ENCODE measurements at regions not wholly inside any gene's neighbourhood (a gene's known extent, or its start where the extent isn't known, plus 50 kb on each side); places are given as distances from the start of the nearest gene placed in this dataset.
"Not testable (repeated sequence)": the region's sequence is repeated elsewhere in the genome, so short reads cannot be mapped to it uniquely, and the experiment has no call there.

DNA sequence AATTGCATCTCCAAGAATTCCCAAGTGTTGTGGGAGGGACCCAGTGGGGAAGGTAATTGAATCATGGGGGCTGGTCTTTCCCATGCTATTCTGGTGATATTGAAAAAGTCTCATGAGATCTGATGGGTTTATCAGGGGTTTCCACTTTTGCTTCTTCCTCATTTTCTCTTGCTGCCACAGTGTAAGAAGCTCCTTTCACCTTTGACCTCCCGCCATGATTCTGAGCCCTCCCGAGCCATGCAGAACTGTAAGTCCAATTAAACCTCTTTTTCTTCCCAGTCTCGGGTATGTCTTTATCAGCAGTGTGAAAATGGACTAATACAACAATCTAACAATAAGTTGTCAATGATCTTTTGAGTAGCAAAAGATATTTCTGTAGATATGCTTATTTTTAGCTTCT lies 338.1 kb upstream of the GALNTL6 start:
- not testable (repeated sequence) for TF ChIP-seq NFATC4 (CRISPR knock-in tag; IDR thresholded peaks at IDR 0.05); CBFB (CRISPR knock-in tag; IDR thresholded peaks at IDR 0.05; ENCODE audit: low read depth); SOX15 (CRISPR knock-in tag; IDR thresholded peaks at IDR 0.05); ZNF263 (CRISPR knock-in tag; IDR thresholded peaks at IDR 0.05; ENCODE audit: low read depth); ZNF317 (CRISPR knock-in tag; IDR thresholded peaks at IDR 0.05; ENCODE audit: borderline replicate concordance, low read depth); NFYB (CRISPR knock-in tag; conservative IDR thresholded peaks at IDR 0.05; ENCODE audit: low read depth); JUN (CRISPR knock-in tag; IDR thresholded peaks at IDR 0.05)
- TF ChIP-seq, protein P1, sequence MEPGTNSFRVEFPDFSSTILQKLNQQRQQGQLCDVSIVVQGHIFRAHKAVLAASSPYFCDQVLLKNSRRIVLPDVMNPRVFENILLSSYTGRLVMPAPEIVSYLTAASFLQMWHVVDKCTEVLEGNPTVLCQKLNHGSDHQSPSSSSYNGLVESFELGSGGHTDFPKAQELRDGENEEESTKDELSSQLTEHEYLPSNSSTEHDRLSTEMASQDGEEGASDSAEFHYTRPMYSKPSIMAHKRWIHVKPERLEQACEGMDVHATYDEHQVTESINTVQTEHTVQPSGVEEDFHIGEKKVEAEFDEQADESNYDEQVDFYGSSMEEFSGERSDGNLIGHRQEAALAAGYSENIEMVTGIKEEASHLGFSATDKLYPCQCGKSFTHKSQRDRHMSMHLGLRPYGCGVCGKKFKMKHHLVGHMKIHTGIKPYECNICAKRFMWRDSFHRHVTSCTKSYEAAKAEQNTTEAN (CRISPR knock-in tag; IDR thresholded peaks at IDR 0.05) = not testable (repeated sequence)
- TF ChIP-seq, protein P2, sequence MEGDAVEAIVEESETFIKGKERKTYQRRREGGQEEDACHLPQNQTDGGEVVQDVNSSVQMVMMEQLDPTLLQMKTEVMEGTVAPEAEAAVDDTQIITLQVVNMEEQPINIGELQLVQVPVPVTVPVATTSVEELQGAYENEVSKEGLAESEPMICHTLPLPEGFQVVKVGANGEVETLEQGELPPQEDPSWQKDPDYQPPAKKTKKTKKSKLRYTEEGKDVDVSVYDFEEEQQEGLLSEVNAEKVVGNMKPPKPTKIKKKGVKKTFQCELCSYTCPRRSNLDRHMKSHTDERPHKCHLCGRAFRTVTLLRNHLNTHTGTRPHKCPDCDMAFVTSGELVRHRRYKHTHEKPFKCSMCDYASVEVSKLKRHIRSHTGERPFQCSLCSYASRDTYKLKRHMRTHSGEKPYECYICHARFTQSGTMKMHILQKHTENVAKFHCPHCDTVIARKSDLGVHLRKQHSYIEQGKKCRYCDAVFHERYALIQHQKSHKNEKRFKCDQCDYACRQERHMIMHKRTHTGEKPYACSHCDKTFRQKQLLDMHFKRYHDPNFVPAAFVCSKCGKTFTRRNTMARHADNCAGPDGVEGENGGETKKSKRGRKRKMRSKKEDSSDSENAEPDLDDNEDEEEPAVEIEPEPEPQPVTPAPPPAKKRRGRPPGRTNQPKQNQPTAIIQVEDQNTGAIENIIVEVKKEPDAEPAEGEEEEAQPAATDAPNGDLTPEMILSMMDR (IDR thresholded peaks at IDR 0.05) = not testable (repeated sequence)
- TF ChIP-seq, protein P3, sequence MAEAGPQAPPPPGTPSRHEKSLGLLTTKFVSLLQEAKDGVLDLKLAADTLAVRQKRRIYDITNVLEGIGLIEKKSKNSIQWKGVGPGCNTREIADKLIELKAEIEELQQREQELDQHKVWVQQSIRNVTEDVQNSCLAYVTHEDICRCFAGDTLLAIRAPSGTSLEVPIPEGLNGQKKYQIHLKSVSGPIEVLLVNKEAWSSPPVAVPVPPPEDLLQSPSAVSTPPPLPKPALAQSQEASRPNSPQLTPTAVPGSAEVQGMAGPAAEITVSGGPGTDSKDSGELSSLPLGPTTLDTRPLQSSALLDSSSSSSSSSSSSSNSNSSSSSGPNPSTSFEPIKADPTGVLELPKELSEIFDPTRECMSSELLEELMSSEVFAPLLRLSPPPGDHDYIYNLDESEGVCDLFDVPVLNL (CRISPR knock-in tag; IDR thresholded peaks at IDR 0.05; ENCODE audit: borderline replicate concordance, low read depth) = not testable (repeated sequence)
- TF ChIP-seq, protein P4, sequence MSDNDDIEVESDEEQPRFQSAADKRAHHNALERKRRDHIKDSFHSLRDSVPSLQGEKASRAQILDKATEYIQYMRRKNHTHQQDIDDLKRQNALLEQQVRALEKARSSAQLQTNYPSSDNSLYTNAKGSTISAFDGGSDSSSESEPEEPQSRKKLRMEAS (CRISPR knock-in tag; IDR thresholded peaks at IDR 0.05) = not testable (repeated sequence)
